ENCODE measurements at regions not wholly inside any gene's neighbourhood (a gene's known extent, or its start where the extent isn't known, plus 50 kb on each side); places are given as distances from the start of the nearest gene placed in this dataset.
A peak's percentile ranks its signal among the peaks of the same experiment; 100 is the strongest.
"Not testable (repeated sequence)": the region's sequence is repeated elsewhere in the genome, so short reads cannot be mapped to it uniquely, and the experiment has no call there.

GRCh38 chr10:22467393-22467792 is 122.1 kb downstream of the SPAG6 start:
- DNase-seq; H3K27ac ChIP-seq (ENCODE audit: low read length); H3K4me1 ChIP-seq (ENCODE audit: control insufficient read depth, insufficient read depth, low read length); H3K9me3 ChIP-seq (replicated peaks; ENCODE audit: control insufficient read depth, low read depth, low read length); H3K4me3 ChIP-seq (ENCODE audit: low read length); H3K36me3 ChIP-seq (ENCODE audit: control insufficient read depth, insufficient read depth, low read length): not testable (repeated sequence)
- 80% methylated on average over 1 of the region's 4 CpGs for WGBS (ENCODE audit: insufficient coverage)
- H3K27me3 ChIP-seq (ENCODE audit: control insufficient read depth, insufficient read depth, low read length) = peaks cover 13% of the 10 kb centered on the region

- Histone ChIP-seq H3K9me3 (replicated peaks; ENCODE audit: control insufficient read depth, low read depth, low read length) (no peaks in the 10 kb centered on the region), H3K4me1 (ENCODE audit: control insufficient read depth, insufficient read depth, low read length) (no peaks in the 10 kb centered on the region), H3K27me3 (ENCODE audit: control insufficient read depth, insufficient read depth, low read length) (peaks cover 21% of the 10 kb centered on the region), H3K27ac (ENCODE audit: low read length) (no peak overlapping the region), H3K36me3 (ENCODE audit: control insufficient read depth, insufficient read depth, low read length) (no peaks in the 10 kb centered on the region), H3K4me3 (ENCODE audit: low read length) (no peak overlapping the region)
- WGBS (ENCODE audit: insufficient coverage) = 82% methylated on average over 2 of the region's 3 CpGs
- DNase-seq = no peak
These were observed 123.4 kb downstream of the SPAG6 start for GRCh38 chr10:22468570-22469320.

GRCh38 chr10:22473044-22473443 is 127.7 kb downstream of the SPAG6 start:
- Histone ChIP-seq H3K9me3 (replicated peaks; ENCODE audit: control insufficient read depth, low read depth, low read length) (no peaks in the 10 kb centered on the region), H3K4me1 (ENCODE audit: control insufficient read depth, insufficient read depth, low read length) (peaks cover 12% of the 10 kb centered on the region), H3K4me3 (ENCODE audit: low read length) (no peak overlapping the region), H3K36me3 (ENCODE audit: control insufficient read depth, insufficient read depth, low read length) (no peaks in the 10 kb centered on the region), H3K27me3 (ENCODE audit: control insufficient read depth, insufficient read depth, low read length) (peaks cover 53% of the 10 kb centered on the region), H3K27ac (ENCODE audit: low read length) (no peak overlapping the region)
- DNase-seq = no peak
- WGBS (ENCODE audit: insufficient coverage) = 87% methylated on average over 5 of the region's 6 CpGs

- Histone ChIP-seq H3K9me3 (replicated peaks; ENCODE audit: control insufficient read depth, low read depth, low read length) (no peaks in the 10 kb centered on the region), H3K4me3 (ENCODE audit: low read length) (no peak overlapping the region), H3K27ac (ENCODE audit: low read length) (no peak overlapping the region), H3K27me3 (ENCODE audit: control insufficient read depth, insufficient read depth, low read length) (peaks cover 54% of the 10 kb centered on the region), H3K4me1 (ENCODE audit: control insufficient read depth, insufficient read depth, low read length) (peaks cover 12% of the 10 kb centered on the region), H3K36me3 (ENCODE audit: control insufficient read depth, insufficient read depth, low read length) (no peaks in the 10 kb centered on the region)
- no peak for DNase-seq
- WGBS (ENCODE audit: insufficient coverage) = no CpG with 5 or more reads among the region's 3 CpGs
These were observed 128.2 kb downstream of the SPAG6 start for GRCh38 chr10:22473459-22473858.

DNA sequence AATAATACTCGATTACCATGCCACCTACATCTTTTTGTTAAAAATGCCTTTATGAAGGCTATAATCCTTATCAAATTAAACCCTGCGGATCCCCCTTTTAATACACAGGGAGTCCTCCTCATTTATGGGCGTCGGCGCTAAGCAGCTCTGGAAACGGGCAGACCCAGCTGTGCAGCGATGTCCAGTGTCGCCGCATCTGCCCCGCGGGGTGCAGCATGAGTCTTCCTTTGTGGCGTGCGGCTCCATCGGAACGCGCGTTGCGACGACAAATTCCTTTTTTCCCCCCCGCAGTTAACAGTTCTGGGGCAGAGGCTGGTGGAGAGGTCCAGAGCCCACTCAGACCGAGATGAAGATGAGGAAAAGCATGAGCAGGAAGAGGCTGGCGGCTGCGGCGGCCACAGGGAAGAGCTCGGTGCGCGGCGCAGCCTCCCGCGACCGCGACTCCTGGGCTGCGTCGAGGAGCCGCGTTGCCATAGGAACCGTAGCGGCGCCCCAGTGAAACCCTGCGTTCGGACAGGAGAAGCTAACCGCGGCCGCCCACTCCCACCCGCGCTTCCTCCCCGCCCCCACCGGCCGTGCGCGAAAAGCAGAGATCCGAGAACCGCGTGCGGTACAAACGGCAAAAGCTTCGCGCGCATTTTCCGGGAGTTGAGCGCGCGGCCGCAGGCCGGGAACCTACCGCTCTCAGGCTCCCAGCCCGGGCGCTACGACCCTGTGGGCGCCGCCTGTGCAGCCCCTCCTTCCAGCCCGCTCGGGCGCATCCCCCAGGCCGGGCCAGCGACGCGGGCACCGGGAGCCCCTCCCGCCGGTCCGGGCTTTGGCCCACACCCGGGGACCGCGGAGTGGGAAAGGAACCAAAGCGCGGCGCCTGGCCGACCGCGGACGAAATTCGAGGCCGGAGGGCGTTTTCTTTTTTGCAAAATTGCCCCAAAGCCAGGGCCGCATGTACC is 130.6 kb downstream of the SPAG6 start:
- H3K27me3 ChIP-seq (ENCODE audit: control insufficient read depth, insufficient read depth, low read length) = peaks cover 54% of the 10 kb centered on the region
- WGBS (ENCODE audit: insufficient coverage) = 1% methylated on average over 83 of the region's 96 CpGs
- no peak overlapping the region for H3K27ac ChIP-seq (ENCODE audit: low read length)

GRCh38 chr10:22476601-22477321 is 131.5 kb downstream of the SPAG6 start:
- Histone ChIP-seq H3K27ac (ENCODE audit: low read length) (no peak overlapping the region), H3K27me3 (ENCODE audit: control insufficient read depth, insufficient read depth, low read length) (peaks cover 48% of the 10 kb centered on the region)
- WGBS (ENCODE audit: insufficient coverage) = 35% methylated on average over 50 of the region's 55 CpGs

More for the DNA sequence above, 130.6 kb downstream of the SPAG6 start:
- Histone ChIP-seq H3K9me3 (replicated peaks; ENCODE audit: control insufficient read depth, low read depth, low read length) (no peaks in the 10 kb centered on the region), H3K36me3 (ENCODE audit: control insufficient read depth, insufficient read depth, low read length) (no peaks in the 10 kb centered on the region), H3K4me1 (ENCODE audit: control insufficient read depth, insufficient read depth, low read length) (peaks cover 17% of the 10 kb centered on the region), H3K4me3 (ENCODE audit: low read length) (peak overlapping the region; percentile 39)
- DNase-seq = peak; percentile 37

DNA sequence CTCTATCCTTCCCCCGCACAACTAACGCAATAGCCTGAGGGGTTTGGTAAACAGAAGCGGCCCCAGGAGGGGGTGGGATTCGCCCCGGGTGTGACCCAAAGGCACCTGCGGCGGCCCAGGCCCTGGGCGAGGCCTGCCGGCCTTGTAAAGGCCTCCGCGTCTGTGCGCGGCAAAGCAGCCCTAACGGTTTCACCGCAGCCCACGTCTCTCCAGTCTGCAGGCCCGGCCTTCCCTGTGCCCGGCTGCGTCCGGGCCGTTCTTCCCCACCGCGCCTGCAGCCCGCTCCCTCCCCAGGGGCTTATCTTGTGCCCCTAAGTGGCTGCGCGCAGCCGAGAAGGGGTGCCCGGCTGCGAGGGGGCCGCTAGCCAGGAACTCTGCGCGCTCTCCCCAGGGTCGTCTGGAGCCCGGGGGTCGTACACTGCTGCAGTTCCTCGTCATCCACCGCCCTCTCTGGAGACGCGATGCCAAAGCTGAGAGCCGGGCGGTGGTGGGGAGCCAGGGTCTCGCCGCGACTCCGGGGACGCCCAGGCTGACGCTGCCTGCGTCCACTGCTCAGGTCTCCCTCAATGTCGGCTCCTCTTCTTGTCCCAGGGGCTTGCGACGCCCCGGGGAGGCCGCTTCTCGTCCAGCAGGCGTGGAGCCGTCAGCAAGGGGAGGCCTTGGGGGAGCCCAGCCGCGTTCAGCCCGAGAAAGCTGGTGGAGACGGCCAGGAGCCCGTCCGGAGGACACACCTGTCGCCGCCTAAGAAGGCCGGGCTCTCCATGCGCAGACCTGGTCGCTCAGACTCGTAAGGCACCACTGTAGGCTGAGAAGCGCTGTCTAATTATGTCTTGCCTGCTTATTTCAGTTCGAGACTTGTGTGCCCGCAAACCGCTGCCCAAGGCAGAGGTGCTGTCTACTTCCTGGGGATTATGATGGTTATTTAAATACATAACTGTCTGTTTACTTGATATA is 132.3 kb downstream of the SPAG6 start:
- 36% methylated on average over 68 of the region's 72 CpGs for WGBS (ENCODE audit: insufficient coverage)
- DNase-seq = no peak
- Histone ChIP-seq H3K9me3 (replicated peaks; ENCODE audit: control insufficient read depth, low read depth, low read length) (no peaks in the 10 kb centered on the region), H3K27ac (ENCODE audit: low read length) (no peak overlapping the region), H3K4me1 (ENCODE audit: control insufficient read depth, insufficient read depth, low read length) (peaks cover 17% of the 10 kb centered on the region), H3K36me3 (ENCODE audit: control insufficient read depth, insufficient read depth, low read length) (no peaks in the 10 kb centered on the region), H3K4me3 (ENCODE audit: low read length) (no peak overlapping the region), H3K27me3 (ENCODE audit: control insufficient read depth, insufficient read depth, low read length) (peaks cover 41% of the 10 kb centered on the region)

More at GRCh38 chr10:22476601-22477321, 131.5 kb downstream of the SPAG6 start:
- Histone ChIP-seq H3K4me1 (ENCODE audit: control insufficient read depth, insufficient read depth, low read length) (peaks cover 17% of the 10 kb centered on the region), H3K4me3 (ENCODE audit: low read length) (peak overlapping the region; percentile 39), H3K9me3 (replicated peaks; ENCODE audit: control insufficient read depth, low read depth, low read length) (no peaks in the 10 kb centered on the region), H3K36me3 (ENCODE audit: control insufficient read depth, insufficient read depth, low read length) (no peaks in the 10 kb centered on the region)
- DNase-seq = no peak

GRCh38 chr10:22478555-22479334 is 133.4 kb downstream of the SPAG6 start:
- Histone ChIP-seq H3K27ac (ENCODE audit: low read length) (no peak overlapping the region), H3K36me3 (ENCODE audit: control insufficient read depth, insufficient read depth, low read length) (no peaks in the 10 kb centered on the region), H3K27me3 (ENCODE audit: control insufficient read depth, insufficient read depth, low read length) (peaks cover 35% of the 10 kb centered on the region), H3K9me3 (replicated peaks; ENCODE audit: control insufficient read depth, low read depth, low read length) (no peaks in the 10 kb centered on the region), H3K4me3 (ENCODE audit: low read length) (no peak overlapping the region), H3K4me1 (ENCODE audit: control insufficient read depth, insufficient read depth, low read length) (peaks cover 17% of the 10 kb centered on the region)
- DNase-seq = no peak
- WGBS (ENCODE audit: insufficient coverage) = 86% methylated on average over 4 of the region's 8 CpGs

DNA sequence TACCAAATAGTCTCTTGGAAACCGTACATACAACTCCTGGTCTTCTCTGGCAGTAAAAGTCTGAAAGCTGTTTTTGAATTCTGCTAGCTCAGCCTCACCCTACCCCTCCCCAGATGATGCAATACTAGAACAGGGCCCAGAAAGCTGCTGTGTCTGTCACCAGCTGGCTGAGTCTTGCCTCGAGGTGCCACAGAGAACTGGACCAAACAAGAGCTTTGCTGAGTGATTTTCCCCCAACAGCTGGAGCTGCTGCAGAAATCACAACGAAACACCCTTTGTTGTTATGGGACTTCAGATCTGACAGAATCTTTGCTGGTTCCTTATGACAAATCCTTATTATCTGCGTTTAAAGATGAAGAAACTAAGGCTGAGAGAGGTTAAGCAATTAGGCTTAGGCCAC is 134.1 kb downstream of the SPAG6 start:
- Histone ChIP-seq H3K36me3 (ENCODE audit: control insufficient read depth, insufficient read depth, low read length) (no peaks in the 10 kb centered on the region), H3K27me3 (ENCODE audit: control insufficient read depth, insufficient read depth, low read length) (peaks cover 34% of the 10 kb centered on the region), H3K27ac (ENCODE audit: low read length) (no peak overlapping the region), H3K4me1 (ENCODE audit: control insufficient read depth, insufficient read depth, low read length) (peaks cover 17% of the 10 kb centered on the region), H3K4me3 (ENCODE audit: low read length) (no peak overlapping the region), H3K9me3 (replicated peaks; ENCODE audit: control insufficient read depth, low read depth, low read length) (no peaks in the 10 kb centered on the region)
- peak; percentile 43 for DNase-seq
- WGBS (ENCODE audit: insufficient coverage) = 11% methylated on average over 1 of the region's 4 CpGs

All from muscle of leg (tissue), 3 donors.